GM19043 (cell line): ENCODE measurements at regions not wholly inside any gene's neighbourhood (a gene's known extent, or its start where the extent isn't known, plus 50 kb on each side); places are given as distances from the start of the nearest gene placed in this dataset.

Experiments used
- ATAC-seq: cut with Tn5 transposase; IDR thresholded peaks from one replicate; pipeline ENCODE4 v1.9.1; 2021; ENCODE audit warnings: low read depth; ENCODE audit not compliant: unreplicated experiment

- no peak for ATAC-seq
Measured at GRCh38 chr12:97316321-97316720, 146.3 kb upstream of the RMST start.

- no peak for ATAC-seq
Measured at GRCh38 chr12:97321621-97322020, 141.0 kb upstream of the RMST start.

GRCh38 chr12:97322388-97322787 lies 140.2 kb upstream of the RMST start:
- no peak for ATAC-seq

GRCh38 chr12:97323154-97323553 lies 139.4 kb upstream of the RMST start:
- ATAC-seq, result no peak

- no peak for ATAC-seq
Measured at GRCh38 chr12:97324471-97324870, 138.1 kb upstream of the RMST start.

- no peak for ATAC-seq
Measured at GRCh38 chr12:97335115-97335514, 127.5 kb upstream of the RMST start.

GRCh38 chr12:97336900-97337751 lies 125.5 kb upstream of the RMST start:
- no peak for ATAC-seq

- ATAC-seq, result no peak
Measured at GRCh38 chr12:97342130-97342529, 120.5 kb upstream of the RMST start.

- ATAC-seq, result no peak
Measured at GRCh38 chr12:97347956-97348355, 114.6 kb upstream of the RMST start.

GRCh38 chr12:97358361-97358760 lies 104.2 kb upstream of the RMST start:
- ATAC-seq, result no peak

- no peak for ATAC-seq
Measured at GRCh38 chr12:97359021-97359690, 103.4 kb upstream of the RMST start.

- ATAC-seq, result no peak
Measured at GRCh38 chr12:97363693-97364092, 98.9 kb upstream of the RMST start.

GRCh38 chr12:97368462-97369163 lies 94.0 kb upstream of the RMST start:
- ATAC-seq, result no peak

GRCh38 chr12:97375310-97375709 lies 87.3 kb upstream of the RMST start:
- no peak for ATAC-seq

GRCh38 chr12:97380440-97380839 lies 82.2 kb upstream of the RMST start:
- no peak for ATAC-seq

GRCh38 chr12:97385121-97385520 lies 77.5 kb upstream of the RMST start:
- no peak for ATAC-seq

GRCh38 chr12:97386133-97386581 lies 76.4 kb upstream of the RMST start:
- no peak for ATAC-seq

GRCh38 chr12:97387844-97388243 lies 74.8 kb upstream of the RMST start:
- ATAC-seq, result no peak

GRCh38 chr12:97394657-97395056 lies 67.9 kb upstream of the RMST start:
- ATAC-seq, result no peak

- ATAC-seq, result no peak
Measured at GRCh38 chr12:97397008-97397407, 65.6 kb upstream of the RMST start.

- no peak for ATAC-seq
Measured at GRCh38 chr12:97398704-97399103, 63.9 kb upstream of the RMST start.
